Neuronal stem cell (in vitro differentiated cells): ENCODE measurements at regions not wholly inside any gene's neighbourhood (a gene's known extent, or its start where the extent isn't known, plus 50 kb on each side); places are given as distances from the start of the nearest gene placed in this dataset.

Experiments used
- DNase-seq: peaks from one replicate; pipeline ENCODE4 v3.0.0-alpha.2; 2013; ENCODE audit warnings: low spot score
- H2AFZ ChIP-seq: one replicate; pipeline ENCODE4 v1.6.1; 2013; ENCODE audit warnings: mild to moderate bottlenecking, low read length, inconsistent platforms
- H2AK5ac ChIP-seq: 2 replicates; pipeline ENCODE4 v1.6.1; 2013; ENCODE audit warnings: low read depth, mild to moderate bottlenecking, inconsistent platforms, low read length, moderate library complexity, mixed read lengths
- H2BK120ac ChIP-seq: 2 replicates; pipeline ENCODE4 v1.6.1; 2013; ENCODE audit warnings: low read depth, mild to moderate bottlenecking, inconsistent platforms, low read length, moderate library complexity, mixed read lengths
- H2BK12ac ChIP-seq: one replicate; pipeline ENCODE4 v1.6.1; 2013; ENCODE audit warnings: low read length, inconsistent platforms
- H2BK15ac ChIP-seq: 2 replicates; pipeline ENCODE4 v1.6.1; 2013; ENCODE audit warnings: mild to moderate bottlenecking, low read length, inconsistent platforms, mixed read lengths
- H2BK5ac ChIP-seq: one replicate; pipeline ENCODE4 v1.6.1; 2013; ENCODE audit warnings: inconsistent platforms, mild to moderate bottlenecking, low read length, moderate library complexity
- H3K14ac ChIP-seq: one replicate; pipeline ENCODE4 v1.6.1; 2013; ENCODE audit warnings: low read length, inconsistent platforms
- H3K18ac ChIP-seq: 2 replicates; pipeline ENCODE4 v1.6.1; 2013; ENCODE audit warnings: low read length, inconsistent platforms
- H3K23ac ChIP-seq: 2 replicates; pipeline ENCODE4 v1.6.1; 2013; ENCODE audit warnings: low read depth, mild to moderate bottlenecking, mixed read lengths, low read length, inconsistent platforms; ENCODE audit not compliant: poor library complexity
- H3K27ac ChIP-seq: replicated peaks from 3 replicates; pipeline ENCODE4 v1.5.1; 2013; ENCODE audit warnings: low read length, inconsistent platforms
- H3K27me3 ChIP-seq, 3 experiments: 2 replicates each; pipeline ENCODE4 v1.6.1; 2013; ENCODE audit warnings: low read length in 3 of 3, mild to moderate bottlenecking in 2 of 3, inconsistent platforms in 1 of 3, low read depth in 1 of 3, mixed read lengths in 1 of 3, moderate library complexity in 1 of 3; ENCODE audit not compliant: control insufficient read depth in 3 of 3, insufficient read depth in 3 of 3
- H3K36me3 ChIP-seq, 2 donors: replicated peaks in 1 of 2; 2 replicates each; pipeline ENCODE4 v1.6.1; 2013; ENCODE audit warnings: low read length in 2 of 2; ENCODE audit not compliant: control insufficient read depth in 2 of 2, insufficient read depth in 2 of 2
- H3K4ac ChIP-seq: 2 replicates; pipeline ENCODE4 v1.6.1; 2013; ENCODE audit warnings: inconsistent platforms, mild to moderate bottlenecking, low read length, moderate library complexity
- H3K4me1 ChIP-seq, 2 donors: 1 replicate in 1 of 2; 2 replicates in 1 of 2; pipeline ENCODE4 v1.6.1; 2013; ENCODE audit warnings: low read length in 2 of 2, low read depth in 1 of 2; ENCODE audit not compliant: control insufficient read depth in 2 of 2, insufficient read depth in 1 of 2
- H3K4me2 ChIP-seq: one replicate; pipeline ENCODE4 v1.6.1; 2013; ENCODE audit warnings: mild to moderate bottlenecking, low read length, inconsistent platforms; ENCODE audit not compliant: insufficient read depth, poor library complexity, severe bottlenecking
- H3K4me3 ChIP-seq, 2 donors: 2 replicates each; pipeline ENCODE4 v1.5.1; 2013; ENCODE audit warnings: low read length in 2 of 2, mild to moderate bottlenecking in 2 of 2, inconsistent platforms in 1 of 2, moderate library complexity in 1 of 2
- H3K79me1 ChIP-seq: one replicate; pipeline ENCODE4 v1.6.1; 2013; ENCODE audit warnings: low read depth, mild to moderate bottlenecking, inconsistent platforms, low read length, moderate library complexity
- H3K9ac ChIP-seq: one replicate; pipeline ENCODE4 v1.6.1; 2013; ENCODE audit warnings: mild to moderate bottlenecking, low read depth, low read length, inconsistent platforms; ENCODE audit not compliant: poor library complexity
- H3K9me3 ChIP-seq, 2 donors: replicated peaks in 1 of 2; 2 replicates each; pipeline versions ENCODE3 to v1.6.1; 2013; ENCODE audit warnings: low read length in 2 of 2, mild to moderate bottlenecking in 2 of 2, inconsistent platforms in 1 of 2, low read depth in 1 of 2, mixed read lengths in 1 of 2, moderate library complexity in 1 of 2; ENCODE audit not compliant: control insufficient read depth in 2 of 2, insufficient read depth in 1 of 2
- H4K8ac ChIP-seq: one replicate; pipeline ENCODE4 v1.6.1; 2013; ENCODE audit warnings: low read depth, mild to moderate bottlenecking, inconsistent platforms, low read length, moderate library complexity
- H4K91ac ChIP-seq: one replicate; pipeline ENCODE4 v1.6.1; 2013; ENCODE audit warnings: low read length, low read depth, mild to moderate bottlenecking, inconsistent platforms; ENCODE audit not compliant: poor library complexity
- WGBS, 2 donors: extraction: QIAGEN DNeasy Blood & Tissue Kit; methylation state at CpG; one replicate each; pipeline ENCODE4 v1.1.7; 2013; ENCODE audit warnings: missing lambda C conversion rate in 2 of 2, mixed read lengths in 1 of 2; ENCODE audit not compliant: insufficient read length in 2 of 2, insufficient replicate concordance in 1 of 2; ENCODE audit errors: extremely low coverage in 2 of 2; 5-methylcytosine and 5-hydroxymethylcytosine counted together

DNA sequence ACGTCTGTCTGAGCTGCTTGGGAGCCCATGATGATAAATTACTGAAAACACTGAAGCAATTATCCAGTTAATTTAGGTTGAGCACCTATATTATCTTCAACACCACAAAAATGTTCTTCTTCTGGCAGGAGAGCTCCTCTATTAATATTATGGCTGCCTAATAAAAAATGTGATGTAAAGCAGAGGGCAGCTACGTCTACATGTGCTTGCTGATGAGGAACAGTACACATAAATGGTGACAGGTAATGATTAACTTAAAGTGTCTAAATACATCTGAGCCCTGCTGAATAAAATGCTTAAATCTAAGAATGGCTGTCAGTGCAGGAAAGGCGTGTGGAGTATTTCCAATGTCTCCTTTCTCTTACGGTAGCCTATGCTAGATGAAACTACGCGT, 131.3 kb upstream of the NR3C1 start:
- Histone ChIP-seq H3K79me1 (no peaks in the 10 kb centered on the region), H3K4me2 (no peak overlapping the region), H3K4me1 (no peaks in the 10 kb centered on the region), H3K36me3 (no peaks in the 10 kb centered on the region), H3K4ac (no peak overlapping the region), H4K91ac (no peak overlapping the region), H3K23ac (no peak overlapping the region), H2BK12ac (no peak overlapping the region), H2BK5ac (no peak overlapping the region), H3K27ac (no peak overlapping the region), H3K18ac (no peak overlapping the region), H2BK120ac (no peak overlapping the region), H3K27me3 (no peaks in the 10 kb centered on the region), H3K9ac (no peak overlapping the region), H3K4me3 (no peak overlapping the region), H4K8ac (no peak overlapping the region), H2AFZ (no peak overlapping the region), H3K9me3 (peaks cover 0 to 1% of the 10 kb centered on the region in 2 donors), H2AK5ac (no peak overlapping the region), H2BK15ac (no peak overlapping the region), H3K14ac (no peak overlapping the region)
- DNase-seq = no peak
- no CpG with 5 or more reads among the region's 6 CpGs for WGBS, 2 donors

GRCh38 chr5:143533978-143534760, 130.7 kb upstream of the NR3C1 start:
- Histone ChIP-seq H3K4me2 (no peak overlapping the region), H3K14ac (no peak overlapping the region), H2BK12ac (no peak overlapping the region), H4K91ac (no peak overlapping the region), H3K79me1 (no peaks in the 10 kb centered on the region), H2AFZ (no peak overlapping the region), H3K4me1 (no peaks in the 10 kb centered on the region), H3K4ac (no peak overlapping the region), H4K8ac (no peak overlapping the region), H3K18ac (no peak overlapping the region), H2BK120ac (no peak overlapping the region), H3K9ac (no peak overlapping the region), H2BK5ac (no peak overlapping the region), H3K23ac (no peak overlapping the region), H3K27me3 (no peaks in the 10 kb centered on the region), H3K27ac (no peak overlapping the region), H2AK5ac (no peak overlapping the region), H3K4me3 (no peak overlapping the region), H3K9me3 (peaks cover 0 to 1% of the 10 kb centered on the region in 2 donors), H2BK15ac (no peak overlapping the region), H3K36me3 (no peaks in the 10 kb centered on the region)
- no CpG with 5 or more reads among the region's 3 CpGs for WGBS, 2 donors
- no peak for DNase-seq

GRCh38 chr5:143533475-143533874, 130.0 kb upstream of the NR3C1 start:
- Histone ChIP-seq H2BK15ac (no peak overlapping the region), H2AK5ac (no peak overlapping the region), H3K79me1 (no peaks in the 10 kb centered on the region), H4K8ac (no peak overlapping the region), H3K4me1 (no peaks in the 10 kb centered on the region), H3K4ac (no peak overlapping the region), H3K4me2 (no peak overlapping the region), H3K4me3 (no peak overlapping the region), H2BK12ac (no peak overlapping the region), H3K27ac (no peak overlapping the region), H3K9ac (no peak overlapping the region), H3K36me3 (no peaks in the 10 kb centered on the region), H3K23ac (no peak overlapping the region), H3K9me3 (peaks cover 0 to 1% of the 10 kb centered on the region in 2 donors), H4K91ac (no peak overlapping the region), H2BK5ac (no peak overlapping the region), H3K27me3 (no peaks in the 10 kb centered on the region), H2BK120ac (no peak overlapping the region), H3K18ac (no peak overlapping the region), H2AFZ (no peak overlapping the region), H3K14ac (no peak overlapping the region)
- DNase-seq = no peak
- no CpG with 5 or more reads among the region's 3 CpGs for WGBS, 2 donors

GRCh38 chr5:143527808-143528207, 124.3 kb upstream of the NR3C1 start:
- Histone ChIP-seq H3K79me1 (no peaks in the 10 kb centered on the region), H2BK12ac (no peak overlapping the region), H3K18ac (no peak overlapping the region), H3K4ac (no peak overlapping the region), H4K8ac (no peak overlapping the region), H3K27ac (no peak overlapping the region), H3K4me3 (peak overlapping the region in 1 of 2 donors; percentile 69), H3K9me3 (no peaks in the 10 kb centered on the region), H3K4me1 (no peaks in the 10 kb centered on the region), H3K9ac (no peak overlapping the region), H2AFZ (no peak overlapping the region), H2BK5ac (no peak overlapping the region), H2BK120ac (no peak overlapping the region), H2AK5ac (no peak overlapping the region), H4K91ac (no peak overlapping the region), H3K14ac (no peak overlapping the region), H3K36me3 (no peaks in the 10 kb centered on the region), H3K23ac (no peak overlapping the region), H2BK15ac (no peak overlapping the region), H3K4me2 (no peak overlapping the region), H3K27me3 (no peaks in the 10 kb centered on the region)
- DNase-seq = no peak
- no CpG with 5 or more reads among the region's 4 CpGs for WGBS, 2 donors
